WTC11 (cell line): ENCODE measurements at regions not wholly inside any gene's neighbourhood (a gene's known extent, or its start where the extent isn't known, plus 50 kb on each side); places are given as distances from the start of the nearest gene placed in this dataset.

Experiments
- ATAC-seq: fragments of 200-7000 bp; cut with Tn5 transposase; 2 replicates; pipeline ENCODE4 v1.10.0; 2021; ENCODE audit warnings: mild to moderate bottlenecking, moderate library complexity
- CTCF ChIA-PET: fragments of 300-600 bp; sonication (Branson Sonifier 250); formaldehyde crosslinking; loops from one replicate; lab custom pipeline; 2021; ENCODE audit warnings: antibody characterized with exemption; lab: Charles Lee
- POLR2A ChIA-PET: fragments of 350-600 bp; sonication (Branson Sonifier 250); formaldehyde crosslinking; loops from one replicate; lab custom pipeline; 2021; ENCODE audit warnings: antibody characterized with exemption; lab: Charles Lee
- DNase-seq: peaks from one replicate; pipeline ENCODE4 v3.0.0; 2021; ENCODE audit warnings: low spot score
- H3K27ac Mint-ChIP-seq: 2 replicates; pipeline ENCODE4 v1.8.0; 2021; ENCODE audit warnings: mixed read lengths
- H3K27me3 Mint-ChIP-seq: 2 replicates; pipeline ENCODE4 v1.8.0; 2021; ENCODE audit warnings: low read depth, mild to moderate bottlenecking, moderate library complexity, mixed read lengths
- H3K36me3 Mint-ChIP-seq: 2 replicates; pipeline ENCODE4 v1.8.0; 2021; ENCODE audit warnings: mixed read lengths
- H3K4me1 Mint-ChIP-seq: 2 replicates; pipeline ENCODE4 v1.8.0; 2022; ENCODE audit warnings: mixed read lengths
- H3K4me3 Mint-ChIP-seq: 2 replicates; pipeline ENCODE4 v1.8.0; 2021; ENCODE audit warnings: mild to moderate bottlenecking, moderate library complexity, mixed read lengths
- H3K9me3 Mint-ChIP-seq: 2 replicates; pipeline ENCODE4 v1.8.0; 2021; ENCODE audit warnings: mixed read lengths
- ARID4B ChIP-seq: sonication (generic); formaldehyde crosslinking; IDR thresholded peaks from 2 replicates; pipeline ENCODE4 v1.8.0; 2023; ENCODE audit warnings: missing genetic modification reagents, mild to moderate bottlenecking, borderline replicate concordance
- ATF2 ChIP-seq: sonication (generic); formaldehyde crosslinking; IDR thresholded peaks from 2 replicates; pipeline ENCODE4 v1.8.1; 2022; ENCODE audit warnings: low read depth, missing genetic modification reagents, borderline replicate concordance
- E2F1 ChIP-seq: sonication (generic); formaldehyde crosslinking; IDR thresholded peaks from 2 replicates; pipeline ENCODE4 v1.8.0; 2022; ENCODE audit warnings: mild to moderate bottlenecking, missing genetic modification reagents
- ELF4 ChIP-seq: sonication (generic); formaldehyde crosslinking; IDR thresholded peaks from 2 replicates; pipeline ENCODE4 v1.8.1; 2022; ENCODE audit warnings: low read depth, mild to moderate bottlenecking, moderate library complexity, missing genetic modification reagents
- EMX1 ChIP-seq: fragments of 250-450 bp; sonication (Bioruptor Pico); IDR thresholded peaks from 2 replicates; pipeline ENCODE4 v1.8.0; 2021; ENCODE audit warnings: mild to moderate bottlenecking
- GABPB1 ChIP-seq: sonication (generic); formaldehyde crosslinking; IDR thresholded peaks from 2 replicates; pipeline ENCODE4 v1.8.1; 2023; ENCODE audit warnings: mild to moderate bottlenecking, missing genetic modification reagents
- HMGA2 ChIP-seq: fragments of 250-450 bp; sonication (Bioruptor Pico); IDR thresholded peaks from 2 replicates; pipeline ENCODE4 v1.4.0; 2021; ENCODE audit warnings: mild to moderate bottlenecking, moderate library complexity
- IRF1 ChIP-seq: sonication (generic); formaldehyde crosslinking; IDR thresholded peaks from 2 replicates; pipeline ENCODE4 v1.8.0; 2023; ENCODE audit warnings: missing genetic modification reagents
- IRF2 ChIP-seq: sonication (generic); formaldehyde crosslinking; IDR thresholded peaks from 2 replicates; pipeline ENCODE4 v1.8.0; 2022; ENCODE audit warnings: low read depth, missing genetic modification reagents, borderline replicate concordance
- NFE2L1 ChIP-seq: sonication (generic); formaldehyde crosslinking; IDR thresholded peaks from 2 replicates; pipeline ENCODE4 v1.8.1; 2023; ENCODE audit warnings: missing genetic modification reagents
- NR1H2 ChIP-seq: sonication (generic); formaldehyde crosslinking; IDR thresholded peaks from 2 replicates; pipeline ENCODE4 v1.9.0; 2021; ENCODE audit warnings: mild to moderate bottlenecking, moderate library complexity, missing genetic modification reagents
- PRRX2 ChIP-seq: fragments of 250-450 bp; sonication (Bioruptor Pico); IDR thresholded peaks from 2 replicates; pipeline ENCODE4 v1.8.0; 2021; ENCODE audit warnings: mild to moderate bottlenecking
- SP1 ChIP-seq: sonication (generic); formaldehyde crosslinking; conservative IDR thresholded peaks from 2 replicates; pipeline ENCODE4 v1.8.1; 2022; ENCODE audit warnings: missing genetic modification reagents
- TEAD1 ChIP-seq: sonication (generic); formaldehyde crosslinking; IDR thresholded peaks from 2 replicates; pipeline ENCODE4 v1.8.0; 2022; ENCODE audit warnings: mild to moderate bottlenecking, missing genetic modification reagents
- USF1 ChIP-seq: sonication (generic); formaldehyde crosslinking; IDR thresholded peaks from 2 replicates; pipeline ENCODE4 v1.8.0; 2022; ENCODE audit warnings: mild to moderate bottlenecking, missing genetic modification reagents
- ZMAT4 ChIP-seq: fragments of 250-450 bp; sonication (Bioruptor Pico); IDR thresholded peaks from 2 replicates; pipeline ENCODE4 v1.9.0; 2021; ENCODE audit warnings: mild to moderate bottlenecking
- ZNF219 ChIP-seq: sonication (generic); formaldehyde crosslinking; IDR thresholded peaks from 2 replicates; pipeline ENCODE4 v1.8.0; 2023; ENCODE audit warnings: missing genetic modification reagents, mild to moderate bottlenecking, borderline replicate concordance
- ZNF396 ChIP-seq: fragments of 250-450 bp; sonication (Bioruptor Pico); IDR thresholded peaks from 2 replicates; pipeline ENCODE4 v1.8.0; 2021; ENCODE audit warnings: mild to moderate bottlenecking, moderate library complexity, borderline replicate concordance
- ZNF423 ChIP-seq: fragments of 250-450 bp; sonication (Bioruptor Pico); IDR thresholded peaks from 2 replicates; pipeline ENCODE4 v2.1.2; 2022; ENCODE audit warnings: mild to moderate bottlenecking, moderate library complexity
- ZSCAN18 ChIP-seq: fragments of 250-450 bp; sonication (Bioruptor Pico); IDR thresholded peaks from 2 replicates; pipeline ENCODE4 v2.1.2; 2022; ENCODE audit warnings: mild to moderate bottlenecking, moderate library complexity

GRCh38 chrX:45799576-45799975, 598.9 kb upstream of the DIPK2B start (continued):
- no peak for TF ChIP-seq PRRX2
- TF ChIP-seq, all 79 proteins: peak for 0

GRCh38 chrX:45795546-45795945, 594.9 kb upstream of the DIPK2B start:
- Mint-ChIP-seq H3K27me3 (no peaks in the 10 kb centered on the region), H3K36me3 (peaks cover 34% of the 10 kb centered on the region), H3K4me3 (no peak overlapping the region), H3K9me3 (peaks cover 9% of the 10 kb centered on the region; the same call in 1 of the 2 replicates), H3K4me1 (peaks cover 63% of the 10 kb centered on the region), H3K27ac (no peak overlapping the region)
- no peak for TF ChIP-seq ZNF219 (CRISPR knock-in tag)
- no peak for TF ChIP-seq NFE2L1 (CRISPR knock-in tag)
- TF ChIP-seq ELF4 (CRISPR knock-in tag) = no peak
- no peak for TF ChIP-seq HMGA2 (CRISPR knock-in tag)
- no peak for TF ChIP-seq IRF2
- no peak for TF ChIP-seq ZMAT4 (CRISPR knock-in tag)
- TF ChIP-seq NR1H2 (CRISPR knock-in tag) = no peak
- TF ChIP-seq SP1 (CRISPR knock-in tag) = no peak
- no peak for TF ChIP-seq ZNF423 (CRISPR knock-in tag)
- no peak for TF ChIP-seq EMX1 (CRISPR knock-in tag)
- TF ChIP-seq ZNF396 = no peak
- no peak for TF ChIP-seq ARID4B
- TF ChIP-seq TEAD1 (CRISPR knock-in tag) = no peak
- no peak for TF ChIP-seq E2F1 (CRISPR knock-in tag)
- no peak for TF ChIP-seq GABPB1 (CRISPR knock-in tag)
- TF ChIP-seq ZSCAN18 = no peak
- no peak for TF ChIP-seq USF1 (CRISPR knock-in tag)
- no peak for TF ChIP-seq ATF2 (CRISPR knock-in tag)
- TF ChIP-seq IRF1 (CRISPR knock-in tag) = no peak
- ChIA-PET CTCF (no interaction called here), POLR2A (no interaction called here)
- DNase-seq (no peak), ATAC-seq (no peak)
